ENCODE measurements at regions not wholly inside any gene's neighbourhood (a gene's known extent, or its start where the extent isn't known, plus 50 kb on each side); places are given as distances from the start of the nearest gene placed in this dataset.
A peak's percentile ranks its signal among the peaks of the same experiment; 100 is the strongest.

DNA sequence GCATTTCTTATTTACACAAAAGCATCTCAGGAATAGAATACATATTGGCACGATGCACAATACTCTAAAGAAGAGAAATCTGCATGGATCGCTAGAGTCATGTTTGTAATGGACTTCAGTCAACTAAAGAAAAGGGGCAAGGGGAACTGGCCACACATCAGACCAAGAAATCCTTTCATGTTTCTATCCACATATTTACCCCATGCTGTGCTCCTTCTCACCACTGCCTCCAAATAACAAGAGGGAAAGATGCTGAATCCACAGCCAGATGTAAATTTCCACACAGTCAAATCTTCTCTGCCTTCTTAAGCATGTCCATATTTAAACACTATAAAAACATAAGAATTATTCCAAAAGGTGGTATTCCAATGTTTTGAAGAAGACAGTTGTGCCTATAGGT is 67.6 kb downstream of the COX18 start:
- no peak for DNase-seq

DNA sequence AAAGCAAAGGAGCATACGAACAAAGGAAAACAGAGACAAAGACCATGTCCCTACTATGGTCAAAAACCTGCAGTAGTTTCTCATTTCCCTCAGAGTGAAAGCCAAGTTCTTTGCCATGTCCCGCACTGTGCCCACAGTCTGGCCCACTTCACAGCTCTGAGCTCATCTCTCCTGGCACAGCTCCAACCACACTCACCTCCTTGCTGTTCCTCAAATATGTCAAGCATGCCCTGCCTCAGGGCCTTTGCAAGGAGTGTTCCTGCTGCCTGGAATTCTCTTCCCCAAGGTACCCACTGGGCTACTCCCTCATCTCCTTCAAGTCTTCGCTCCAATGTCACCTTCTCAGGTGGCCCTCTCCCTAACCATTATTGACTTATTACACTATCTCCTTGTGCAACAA is 72.1 kb downstream of the COX18 start:
- no peak for DNase-seq

- no peak for DNase-seq
These were observed 74.8 kb downstream of the COX18 start for GRCh38 chr4:72994670-72995069.

GRCh38 chr4:72993876-72994275 is 75.6 kb downstream of the COX18 start:
- DNase-seq, result no peak

DNA sequence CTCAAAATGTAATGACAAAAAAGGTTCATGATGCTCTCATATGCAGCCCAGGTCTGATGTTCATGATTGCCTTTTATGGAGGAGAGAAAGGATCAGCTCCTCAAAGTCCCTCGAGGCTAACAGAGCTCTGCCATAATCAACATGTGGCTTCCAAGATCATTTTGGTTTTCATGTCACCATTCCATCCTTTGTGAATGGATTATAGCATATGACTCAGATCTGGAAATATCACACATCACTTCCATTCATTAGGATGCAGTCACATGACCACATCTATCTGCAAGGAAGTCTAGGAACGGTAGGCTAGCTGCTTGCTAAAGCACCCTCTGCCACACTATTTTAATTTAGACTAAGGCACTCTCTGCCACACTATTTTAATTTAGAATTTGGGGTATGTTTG is 77.6 kb downstream of the COX18 start:
- DNase-seq, result no peak

GRCh38 chr4:72987741-72988729 is 81.5 kb downstream of the COX18 start:
- DNase-seq, result no peak

DNA sequence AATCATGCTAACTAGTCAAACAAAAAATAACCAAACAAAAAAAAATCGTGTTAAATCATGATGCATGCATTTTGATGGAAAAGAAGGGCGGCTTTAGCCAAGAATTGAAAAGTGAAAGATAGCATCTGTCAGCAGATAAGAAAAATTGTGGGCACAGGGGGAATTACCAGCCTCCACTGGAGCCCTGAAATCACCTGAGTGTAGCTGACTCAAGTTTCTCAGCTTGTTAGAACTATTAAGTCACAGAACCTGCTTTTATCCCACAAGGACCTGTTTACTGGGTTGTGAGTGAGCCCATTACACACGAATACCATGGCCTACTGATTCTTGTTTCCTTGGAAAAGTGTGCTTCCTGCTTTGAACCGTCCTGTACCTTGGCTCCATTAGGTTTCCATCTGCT is 85.2 kb downstream of the COX18 start:
- no peak for DNase-seq

GRCh38 chr4:72983709-72984108 is 85.8 kb downstream of the COX18 start:
- no peak for DNase-seq

DNA sequence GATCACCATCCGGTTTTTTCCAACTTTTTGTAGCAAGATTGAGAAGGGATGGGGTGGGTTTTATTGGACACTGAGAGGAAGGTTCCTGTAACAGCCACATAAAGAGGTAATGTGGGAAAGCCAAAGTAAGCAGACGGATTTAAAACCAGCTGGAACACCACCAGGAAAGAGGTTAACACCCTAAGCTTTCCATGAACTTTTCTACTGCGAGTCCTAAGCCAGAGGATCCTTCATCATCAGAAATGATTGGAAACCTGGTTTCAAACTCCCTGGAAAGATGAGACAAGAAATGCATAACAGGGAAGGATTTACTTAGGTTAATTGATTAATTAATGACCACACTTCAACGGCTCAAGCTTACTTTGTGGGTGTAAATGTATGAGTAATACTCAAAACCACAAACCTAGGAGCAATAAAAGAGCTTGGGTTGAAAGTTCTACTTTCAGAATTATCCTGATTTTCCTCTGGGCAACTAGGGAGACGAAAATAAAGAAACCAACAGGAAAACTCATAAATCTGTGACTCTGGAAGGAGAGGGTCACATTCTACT is 91.5 kb downstream of the COX18 start:
- no peak for DNase-seq

DNA sequence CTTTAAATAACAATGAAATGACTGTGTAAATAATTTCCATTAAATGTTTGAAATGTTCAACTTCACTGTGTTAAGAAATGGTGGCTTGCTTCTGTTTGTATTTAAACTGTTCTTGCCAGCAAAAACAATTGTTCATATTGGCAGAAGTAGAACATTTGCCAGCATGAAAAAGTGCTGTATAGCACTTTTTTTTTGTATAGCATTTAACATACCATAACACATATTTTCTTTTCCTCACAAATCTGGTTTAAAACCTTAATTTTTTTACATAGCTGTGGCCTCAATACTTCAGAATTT is 94.1 kb downstream of the COX18 start:
- DNase-seq, result no peak

- peak; percentile 28 for DNase-seq
These were observed 94.6 kb downstream of the COX18 start for GRCh38 chr4:72974694-72975487.

DNA sequence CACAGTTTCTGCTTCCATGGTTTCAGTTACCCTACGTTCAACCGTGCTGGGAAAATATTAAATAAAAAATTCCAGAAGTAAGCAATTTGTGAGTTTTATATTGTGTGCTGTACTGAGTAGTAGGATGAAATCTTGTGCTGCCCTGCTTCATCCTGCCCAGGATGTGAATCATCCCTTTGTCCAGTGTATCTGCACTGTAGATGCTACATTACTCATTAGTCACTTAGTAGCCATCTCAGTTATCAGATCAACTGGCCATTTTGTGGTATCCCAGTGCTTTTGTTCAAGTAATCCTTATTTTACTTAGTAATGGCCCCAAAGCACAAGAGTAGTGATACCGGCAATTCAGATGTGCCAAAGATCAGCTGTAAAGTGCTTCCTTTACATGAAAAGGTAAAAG is 97.9 kb downstream of the COX18 start:
- no peak for DNase-seq

GRCh38 chr4:72970756-72971155 is 98.8 kb downstream of the COX18 start:
- DNase-seq, result no peak

- DNase-seq, result no peak
These were observed 99.5 kb downstream of the COX18 start for GRCh38 chr4:72969976-72970375.

DNA sequence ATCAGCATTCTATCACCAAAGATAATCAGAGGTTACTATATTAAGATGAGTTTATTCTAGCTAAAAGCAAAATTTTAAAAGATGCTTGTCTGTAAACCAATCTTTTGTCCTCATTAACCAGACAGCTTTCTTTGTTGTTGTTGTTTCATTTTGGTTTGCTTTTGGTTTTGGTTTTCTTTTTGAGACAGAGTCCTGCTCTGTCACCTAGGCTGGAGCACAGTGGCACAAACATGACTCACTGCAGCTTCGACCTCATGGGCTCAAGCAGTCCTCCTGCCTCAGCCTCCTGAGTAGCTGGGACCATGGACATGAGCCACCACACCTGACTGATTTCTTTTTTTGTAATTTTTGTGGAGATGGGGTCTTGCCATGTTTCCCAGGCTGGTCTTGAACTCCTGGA is 102.9 kb downstream of the COX18 start:
- no peak for DNase-seq

DNA sequence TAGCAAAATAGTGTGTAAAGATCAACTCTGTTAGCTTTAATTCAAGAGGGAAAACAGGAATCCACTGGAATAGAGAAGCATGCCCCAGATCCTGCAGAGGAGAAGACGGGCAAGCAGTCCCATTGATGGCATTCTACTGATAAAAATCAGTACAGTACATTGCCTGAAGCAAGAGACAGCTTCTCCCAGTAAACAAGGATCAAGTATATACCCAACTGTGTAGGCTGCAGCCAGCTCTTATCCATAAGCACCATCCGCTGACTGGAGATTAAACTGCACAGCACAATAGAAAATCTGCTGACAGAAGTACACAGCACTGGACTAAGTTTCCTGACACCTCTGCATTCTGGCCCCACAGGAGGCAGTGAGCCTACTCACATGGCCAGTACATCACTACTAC is 110.1 kb downstream of the COX18 start:
- no peak for DNase-seq

DNA sequence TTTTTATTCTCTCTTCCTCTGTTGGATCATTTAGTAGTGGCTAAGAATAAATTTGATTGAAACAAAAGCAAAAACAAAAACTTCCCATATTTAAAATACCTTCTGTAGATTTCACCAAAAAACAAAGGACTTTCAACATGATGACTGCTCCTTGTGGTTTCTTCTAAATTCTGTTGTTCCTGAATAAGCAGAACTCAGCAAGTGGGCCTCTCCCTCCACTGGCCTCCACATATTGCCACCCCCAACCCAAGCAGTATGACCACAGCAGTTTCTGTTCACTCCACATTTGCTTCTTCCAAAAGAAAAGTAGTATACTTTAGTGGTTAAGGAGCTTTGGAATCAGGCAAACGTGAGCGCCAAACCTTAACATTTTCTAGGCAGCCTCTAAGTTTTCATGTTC is 114.7 kb downstream of the COX18 start:
- DNase-seq, result no peak

- no peak for DNase-seq
These were observed 115.9 kb downstream of the COX18 start for GRCh38 chr4:72953571-72953970.

DNA sequence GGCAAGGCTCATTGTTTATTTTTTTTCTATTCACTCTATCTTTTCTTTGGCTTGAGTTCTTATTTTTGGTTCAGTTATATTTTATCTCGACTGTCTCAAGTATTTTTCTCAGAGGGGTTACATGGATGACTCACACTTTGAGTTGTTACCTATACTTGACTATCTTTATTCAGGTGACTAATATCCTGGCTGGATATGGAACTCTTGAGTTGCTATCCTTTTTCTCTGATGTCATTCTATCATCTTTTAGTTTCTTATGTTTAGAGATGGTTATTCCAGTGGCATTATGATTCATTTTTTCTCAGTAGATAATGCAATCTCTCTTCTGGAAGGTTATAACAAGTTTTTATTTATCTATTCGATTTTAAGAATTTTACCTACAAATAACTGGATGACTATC is 117.9 kb downstream of the COX18 start:
- DNase-seq, result no peak

GRCh38 chr4:72951147-72951546 is 118.4 kb downstream of the COX18 start:
- no peak for DNase-seq

- no peak for DNase-seq
These were observed 121.4 kb downstream of the COX18 start for GRCh38 chr4:72948080-72948479.

GRCh38 chr4:72945719-72946336 is 123.7 kb downstream of the COX18 start:
- DNase-seq, result no peak

DNA sequence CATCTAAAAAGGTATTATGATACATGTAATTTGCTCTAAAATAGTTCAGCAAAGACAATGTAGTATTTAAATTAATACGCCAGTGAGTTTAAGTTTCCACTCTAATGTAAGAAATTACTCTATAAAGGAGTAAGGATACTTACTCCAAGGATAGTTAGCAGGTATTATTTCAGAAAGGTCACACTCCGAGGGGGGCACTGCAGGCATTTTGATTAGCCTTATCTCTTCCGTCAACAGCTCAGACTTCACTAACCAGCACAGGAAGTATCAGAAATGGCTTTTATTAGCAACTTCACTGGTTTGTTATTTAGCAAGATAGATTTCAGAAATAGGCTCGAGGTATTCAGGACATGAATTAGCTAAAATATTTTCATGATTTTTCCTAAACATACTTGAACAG is 127.0 kb downstream of the COX18 start:
- no peak for DNase-seq
